IPS DF 4.7 (cell line): ENCODE measurements at regions not wholly inside any gene's neighbourhood (a gene's known extent, or its start where the extent isn't known, plus 50 kb on each side); places are given as distances from the start of the nearest gene placed in this dataset.

Experiments
- DNase-seq: peaks from one replicate; pipeline ENCODE4 v3.0.0-alpha.2; 2013; ENCODE audit warnings: low spot score; ENCODE audit errors: extremely low read depth

DNA sequence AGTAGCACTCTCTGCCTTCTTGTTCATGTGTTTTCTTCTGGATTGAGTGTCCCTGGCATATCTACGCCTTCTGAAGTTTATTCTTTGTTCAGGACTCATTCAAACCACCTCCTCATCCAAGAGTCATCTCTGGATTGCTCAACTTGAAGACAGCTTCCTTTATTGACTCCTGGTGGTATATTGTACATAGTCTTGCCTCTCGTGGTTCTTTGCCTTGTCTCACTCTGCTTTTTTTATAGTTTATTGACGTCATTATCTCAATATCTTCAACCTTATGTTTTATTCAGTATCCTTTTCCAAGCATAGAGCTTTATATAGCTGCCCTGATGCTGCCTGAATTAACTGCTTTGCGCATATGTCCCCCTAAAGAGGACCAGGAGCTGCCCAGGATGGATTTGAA is 161.7 kb downstream of the INSIG2 start:
- no peak for DNase-seq

DNA sequence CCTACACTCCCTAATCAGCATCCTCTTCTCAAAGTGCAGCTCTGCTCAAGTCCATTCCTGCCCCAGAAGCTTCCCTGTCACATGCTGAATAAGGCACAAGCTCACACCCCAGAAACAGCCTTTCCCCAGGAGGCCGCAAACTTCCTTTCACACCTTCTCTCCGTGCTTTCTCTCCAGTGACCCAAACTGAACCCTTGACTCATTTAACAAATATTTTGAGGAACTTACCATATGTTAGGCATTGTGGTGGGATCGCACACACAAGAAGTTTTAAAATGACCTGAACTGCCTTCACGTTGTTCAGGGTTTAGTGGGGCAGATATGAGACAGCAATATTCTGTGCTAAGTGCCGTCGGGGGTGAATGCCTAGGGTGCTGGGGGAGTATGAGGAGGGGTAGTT is 161.3 kb downstream of the INSIG2 start:
- no peak for DNase-seq

DNA sequence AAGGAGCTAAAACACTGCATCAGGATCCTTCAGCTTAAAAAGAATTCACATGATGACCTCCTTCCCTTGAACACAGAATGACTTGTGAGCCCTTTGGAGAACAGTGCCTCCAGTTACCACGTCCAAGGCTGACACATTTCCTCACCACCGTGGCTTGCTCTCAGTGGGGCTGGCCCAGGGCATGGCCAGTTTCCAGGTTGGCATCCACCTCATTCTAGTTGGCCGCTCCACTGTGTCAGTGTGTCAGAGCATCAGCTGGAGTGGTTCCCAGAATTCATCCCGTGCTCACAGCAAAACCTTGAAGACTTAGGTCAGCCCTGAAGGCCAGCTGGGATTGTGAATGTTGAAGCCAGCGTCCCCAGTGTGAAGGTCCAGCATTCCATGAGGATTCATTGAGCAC is 158.5 kb downstream of the INSIG2 start:
- no peak for DNase-seq

DNA sequence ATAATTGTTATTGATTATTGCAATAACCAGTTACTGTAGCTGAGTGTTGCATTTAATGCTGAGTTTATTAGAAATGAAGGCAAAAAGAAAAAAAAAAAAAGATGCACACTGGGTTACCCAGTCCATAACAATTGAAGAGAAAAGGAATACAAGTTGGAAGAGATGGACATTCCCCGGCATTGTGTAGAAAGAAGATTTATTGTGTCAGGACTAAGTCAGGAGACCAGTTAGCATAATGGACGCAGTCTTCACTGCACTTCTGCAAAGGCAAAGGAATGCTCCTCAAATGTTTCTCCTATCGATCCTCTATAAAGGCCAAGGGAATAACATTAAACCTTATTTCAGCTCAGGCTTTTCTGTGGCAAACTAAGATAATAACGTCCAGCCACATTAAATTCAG is 157.8 kb downstream of the INSIG2 start:
- DNase-seq: no peak

DNA sequence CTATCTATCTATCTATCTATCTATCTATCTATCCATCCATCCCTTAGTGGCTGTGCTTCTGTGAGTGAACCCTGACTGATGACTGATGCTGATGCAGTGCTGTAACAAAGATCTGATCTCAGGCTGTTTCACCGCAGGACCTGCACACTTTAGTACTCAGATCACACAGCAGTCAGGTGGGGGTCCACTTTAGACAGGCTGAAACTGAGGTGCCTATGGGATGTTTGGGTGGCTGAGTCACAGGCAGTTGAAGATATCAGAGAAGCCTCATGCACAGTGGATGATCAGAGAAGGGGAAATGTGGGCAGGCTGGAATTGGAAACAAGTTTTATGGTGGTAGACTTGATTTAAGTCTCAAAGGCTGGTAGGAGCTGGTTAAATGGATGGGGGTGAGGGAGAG is 156.4 kb downstream of the INSIG2 start:
- no peak for DNase-seq

DNA sequence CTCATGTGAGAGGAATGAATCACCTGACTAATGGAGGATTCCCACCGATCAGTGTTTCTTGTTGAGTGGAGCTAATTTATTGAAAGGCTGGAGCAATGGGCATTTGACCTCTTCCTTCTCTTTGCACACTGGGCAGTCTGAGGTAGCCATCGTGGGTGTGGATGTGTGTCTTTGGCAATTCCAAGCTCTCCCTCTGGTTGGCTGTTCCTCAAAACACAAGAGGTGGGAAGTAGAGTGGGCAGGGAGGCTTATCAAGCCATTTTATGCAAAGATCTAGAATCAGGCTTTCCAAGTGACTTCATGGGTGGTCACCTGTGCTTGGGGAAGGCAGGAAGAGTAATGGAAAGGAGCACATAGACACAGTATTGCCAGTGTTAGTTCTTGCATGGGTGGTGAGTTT is 154.8 kb downstream of the INSIG2 start:
- DNase-seq: no peak

DNA sequence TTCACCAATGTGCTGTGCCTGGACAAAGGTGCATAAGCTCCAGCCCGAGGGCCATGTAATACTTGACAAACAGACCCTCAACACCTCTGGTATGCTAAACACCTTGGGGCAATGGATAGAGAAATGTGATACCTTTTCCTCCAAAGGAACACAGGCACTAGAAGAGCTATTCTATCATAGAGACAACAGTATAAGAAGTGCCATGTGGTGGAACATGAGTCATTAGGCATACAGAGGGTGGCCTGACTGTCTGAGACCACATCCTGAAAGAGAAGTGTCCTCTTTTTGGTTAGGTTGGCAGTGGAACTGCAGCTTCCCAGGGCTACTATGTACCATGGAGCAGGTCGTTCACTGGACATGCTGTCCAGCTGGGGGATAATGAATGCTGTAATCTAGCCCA is 153.9 kb downstream of the INSIG2 start:
- DNase-seq: no peak

DNA sequence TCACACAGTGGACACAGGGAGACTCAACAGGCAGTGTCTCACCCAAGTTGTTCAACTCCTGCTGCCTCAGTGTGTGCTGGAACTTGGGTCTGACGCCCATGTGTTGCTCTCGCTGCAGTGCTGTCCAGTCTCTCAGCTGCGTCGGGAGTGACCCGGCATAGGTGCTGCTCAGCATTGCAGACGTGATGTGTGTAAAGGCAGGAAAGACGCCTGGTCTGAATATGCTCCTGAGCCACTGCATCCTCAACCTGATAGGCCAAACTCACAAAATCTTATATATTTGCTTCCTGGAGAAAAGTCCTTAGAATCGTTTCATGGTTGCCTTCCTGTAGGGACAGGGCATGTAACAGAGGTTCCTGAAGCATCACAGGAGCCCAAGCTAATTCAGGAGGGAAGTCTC is 152.9 kb downstream of the INSIG2 start:
- no peak for DNase-seq

DNA sequence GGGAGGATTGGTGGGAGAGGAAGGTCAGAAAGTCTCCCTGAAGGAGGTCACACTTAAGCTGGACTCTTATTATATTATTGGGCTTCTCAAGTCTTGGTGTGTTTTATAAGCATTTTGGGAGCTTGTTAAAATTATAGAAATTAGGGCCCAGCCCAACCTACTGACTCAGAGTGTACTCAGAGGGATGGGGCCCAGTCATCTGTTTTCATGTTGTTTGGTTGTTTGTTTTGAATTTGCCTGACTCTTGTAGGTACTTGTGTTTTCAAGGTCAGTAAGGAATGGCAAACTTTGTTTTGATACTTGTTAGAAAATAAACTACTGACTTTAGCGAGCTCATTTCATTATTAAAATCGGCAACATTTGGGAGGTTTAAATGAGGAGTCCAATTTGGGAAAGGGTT is 152.0 kb downstream of the INSIG2 start:
- no peak for DNase-seq

DNA sequence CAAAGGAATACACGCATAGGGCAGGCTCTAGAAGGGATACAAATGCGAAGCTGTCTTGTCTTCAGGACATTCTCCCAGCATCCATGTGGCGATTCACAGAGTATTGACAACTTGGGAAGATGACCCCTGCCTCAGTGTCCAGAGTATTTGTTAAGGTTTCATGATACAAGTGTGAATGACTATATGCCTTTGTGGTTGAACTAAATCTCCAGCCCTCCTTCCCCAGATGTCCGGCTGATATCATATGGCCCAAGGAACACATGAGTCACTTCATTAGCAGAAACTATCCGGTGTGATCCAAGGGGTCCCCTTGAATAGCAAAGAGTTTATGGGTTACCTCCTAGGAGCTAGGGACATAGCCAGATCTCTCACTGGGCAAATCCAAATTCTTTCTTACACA is 151.0 kb downstream of the INSIG2 start:
- no peak for DNase-seq

DNA sequence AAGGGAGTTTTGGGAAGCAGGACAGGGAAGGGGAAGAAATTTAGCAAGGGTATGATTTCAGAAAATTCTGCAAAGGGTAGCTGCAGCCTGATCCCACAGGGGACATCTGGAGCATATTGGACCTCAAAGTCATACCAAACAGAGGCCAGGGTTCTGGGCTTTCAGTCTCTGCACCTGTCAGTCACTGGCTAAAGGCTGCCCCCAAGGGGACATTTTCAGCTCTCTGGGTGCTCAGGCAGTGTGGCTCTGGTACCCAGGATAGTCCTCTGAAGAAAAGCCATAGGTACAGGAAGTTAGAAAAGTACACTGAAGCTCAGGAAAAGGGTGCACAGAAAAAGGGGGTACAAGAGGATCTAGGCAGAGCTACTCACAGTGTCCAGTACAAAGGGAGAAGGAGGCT is 149.2 kb downstream of the INSIG2 start:
- no peak for DNase-seq

DNA sequence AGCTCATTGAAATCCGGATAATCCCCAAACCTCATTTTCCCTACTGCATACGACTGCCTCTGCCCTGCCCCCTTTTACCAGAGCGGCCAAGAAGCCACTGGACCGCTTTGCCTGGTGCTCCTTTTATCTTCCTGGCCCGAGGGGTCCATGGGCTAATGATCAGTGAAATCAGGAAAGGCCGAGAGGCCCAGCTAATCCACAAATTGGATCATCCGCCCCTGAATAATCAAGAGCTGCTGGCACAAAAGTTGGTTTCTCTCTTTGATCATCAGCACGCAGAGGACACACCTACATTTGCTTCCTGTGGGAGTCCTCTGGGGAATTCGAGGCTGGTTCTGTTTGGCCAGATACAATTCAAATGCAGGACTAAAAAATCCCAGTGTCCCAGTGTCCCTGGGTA is 144.5 kb downstream of the INSIG2 start:
- DNase-seq: no peak

DNA sequence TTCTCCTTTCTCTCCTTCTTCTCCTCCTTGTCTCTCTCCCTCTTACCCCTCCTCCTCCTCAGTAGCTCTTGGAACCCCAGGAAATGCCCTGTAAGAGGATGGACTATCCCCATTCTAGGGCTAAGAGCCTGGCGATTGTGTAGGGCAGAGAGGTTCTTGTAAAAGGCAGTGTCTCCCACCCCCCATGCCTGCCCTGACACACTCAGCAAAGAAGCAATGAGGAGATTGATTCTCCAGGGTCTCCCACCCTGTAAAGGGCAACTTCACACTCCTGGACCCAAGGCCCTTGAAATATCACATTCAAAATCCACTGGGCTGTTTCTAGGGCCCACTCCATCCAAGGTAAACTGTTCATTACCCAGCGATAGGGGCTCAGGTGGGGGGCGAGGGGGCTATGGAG is 144.1 kb downstream of the INSIG2 start:
- no peak for DNase-seq

DNA sequence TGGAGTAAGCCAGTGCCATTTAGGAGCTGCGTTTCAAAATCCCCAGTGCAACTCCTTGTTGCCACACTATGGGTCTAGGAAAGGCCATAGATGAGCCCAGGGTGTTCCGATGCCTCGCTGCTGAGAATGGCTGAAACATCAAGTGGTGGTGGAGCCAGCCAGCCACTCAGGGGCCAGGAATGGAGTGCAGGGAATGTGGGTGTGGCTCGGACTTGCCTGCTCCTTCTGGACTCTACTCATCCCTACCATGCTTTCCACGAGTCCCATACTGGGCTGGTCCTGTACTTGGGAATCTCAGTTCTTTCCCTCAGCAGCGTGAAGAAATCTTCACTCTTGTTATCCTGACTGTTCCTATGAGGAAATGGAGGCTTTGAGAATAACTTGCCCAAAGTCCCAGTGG is 143.5 kb downstream of the INSIG2 start:
- no peak for DNase-seq

DNA sequence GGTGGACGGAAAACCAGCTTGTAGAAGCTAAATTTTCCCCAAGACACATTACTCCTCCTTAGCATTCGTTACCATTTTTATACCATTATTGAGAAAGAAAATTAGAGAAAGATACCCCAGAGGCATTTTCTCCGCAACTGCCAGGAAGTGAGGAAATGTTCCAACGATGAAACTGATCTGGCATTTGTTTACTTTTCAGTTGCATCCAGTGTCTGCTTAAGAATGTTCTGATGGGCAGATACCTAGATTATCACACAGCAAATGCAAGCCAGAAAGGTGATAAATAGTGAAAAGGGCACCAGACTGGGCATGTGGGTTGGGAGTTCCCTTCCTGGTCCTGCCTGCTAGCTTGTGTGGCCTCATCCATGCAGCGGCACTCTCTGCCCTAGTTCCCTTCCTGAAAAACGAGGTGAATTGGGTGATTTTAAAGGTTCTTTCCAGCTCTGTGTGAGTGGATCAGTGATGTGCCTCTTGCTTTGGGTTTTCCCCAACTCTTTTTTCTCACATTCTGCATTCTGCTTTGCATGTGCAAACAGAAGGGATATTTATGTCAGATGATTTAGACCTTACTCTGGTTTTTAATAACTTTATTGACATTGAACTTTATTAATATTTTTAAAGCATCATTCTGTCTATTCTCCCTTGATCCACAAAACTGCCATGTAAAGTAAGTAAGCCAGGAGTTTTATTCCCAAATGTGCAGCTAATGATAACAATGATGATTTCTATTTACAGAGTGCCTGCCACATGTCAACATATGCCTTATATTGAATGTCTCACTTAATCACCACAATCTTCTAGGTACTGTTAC is 139.6 kb downstream of the INSIG2 start:
- DNase-seq: no peak

DNA sequence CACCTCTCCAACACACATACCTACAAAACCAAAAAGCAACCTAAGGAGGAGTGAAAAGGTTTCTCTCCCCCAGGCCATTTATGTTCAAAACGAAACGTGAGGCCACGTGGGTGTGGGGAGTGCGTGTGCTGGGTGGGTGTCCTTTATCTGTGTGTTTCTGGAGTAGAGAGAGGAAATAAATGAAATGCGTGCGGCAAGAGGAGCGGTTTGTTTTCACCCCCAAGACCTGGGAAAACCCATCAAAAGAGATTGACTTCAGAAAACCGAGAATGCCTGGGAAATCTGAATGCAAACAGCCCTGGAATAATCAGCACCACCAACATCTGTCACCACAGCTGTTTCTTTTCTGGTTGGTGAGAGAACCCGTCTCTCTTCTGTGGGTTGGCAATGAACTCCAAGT is 137.4 kb downstream of the INSIG2 start:
- DNase-seq: no peak

DNA sequence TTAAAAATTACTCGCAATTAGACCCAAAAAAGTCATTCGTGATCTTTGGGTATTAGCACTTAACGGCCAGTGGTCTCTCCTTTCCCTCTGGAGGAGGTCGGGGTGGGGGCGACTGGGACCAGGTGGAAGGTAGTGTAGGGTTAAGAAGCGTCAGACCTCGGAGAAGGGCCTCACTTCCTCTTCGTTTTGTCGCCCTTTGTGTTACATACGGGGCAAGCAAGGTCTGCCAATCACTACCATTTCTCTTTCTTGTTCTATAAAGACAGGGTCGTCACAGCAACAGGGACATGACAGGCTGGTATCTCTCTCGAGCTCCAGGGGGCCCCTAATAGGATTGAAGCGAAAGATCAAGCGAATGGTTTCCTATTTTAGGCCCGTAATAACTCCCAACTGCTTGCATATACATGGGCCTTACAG is 136.6 kb downstream of the INSIG2 start:
- DNase-seq: no peak

DNA sequence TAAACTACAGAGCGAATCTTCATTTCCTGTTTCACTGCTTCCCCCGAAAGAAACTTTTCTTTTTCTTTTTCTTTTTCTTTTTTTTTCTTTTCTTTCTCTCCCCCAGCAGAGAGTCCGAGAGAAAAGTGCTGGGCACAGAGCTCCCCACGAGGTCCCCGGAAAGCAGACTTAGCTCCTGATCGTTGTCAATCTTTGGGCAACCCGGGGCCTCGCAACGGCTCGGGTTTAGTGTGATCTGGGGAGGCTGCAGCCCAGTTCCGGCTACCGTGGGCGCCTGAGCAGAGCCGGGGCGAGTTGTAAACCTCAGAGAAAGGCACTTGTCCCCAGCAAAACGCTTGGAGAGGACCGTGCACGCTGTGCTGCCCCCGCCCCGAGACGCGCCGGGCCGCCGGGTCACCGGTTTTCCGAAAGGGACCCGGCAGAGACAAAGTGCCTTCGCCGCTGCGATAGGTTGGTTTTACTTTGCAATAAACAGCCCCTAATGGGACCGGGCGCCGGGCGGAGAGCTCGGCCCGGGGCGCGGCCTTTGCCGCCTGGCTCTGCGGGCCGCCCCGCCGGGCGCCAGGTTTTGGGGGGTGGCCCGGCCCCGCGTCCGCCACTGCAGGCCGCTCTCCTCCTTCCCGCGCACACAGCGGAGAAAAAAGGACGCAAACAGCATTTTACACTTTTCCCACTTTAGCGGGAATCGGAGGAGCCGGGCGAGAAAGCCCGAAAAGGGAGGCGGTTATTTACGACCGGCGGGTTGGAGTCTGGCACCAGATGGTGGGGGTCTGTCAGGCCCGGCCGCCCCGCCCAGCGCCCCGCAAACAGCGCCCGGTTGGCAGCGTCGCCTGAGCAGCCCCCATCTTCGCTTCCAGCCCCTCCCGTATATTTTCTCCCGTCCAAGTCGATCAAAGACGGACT is 136.0 kb downstream of the INSIG2 start:
- DNase-seq: no peak

DNA sequence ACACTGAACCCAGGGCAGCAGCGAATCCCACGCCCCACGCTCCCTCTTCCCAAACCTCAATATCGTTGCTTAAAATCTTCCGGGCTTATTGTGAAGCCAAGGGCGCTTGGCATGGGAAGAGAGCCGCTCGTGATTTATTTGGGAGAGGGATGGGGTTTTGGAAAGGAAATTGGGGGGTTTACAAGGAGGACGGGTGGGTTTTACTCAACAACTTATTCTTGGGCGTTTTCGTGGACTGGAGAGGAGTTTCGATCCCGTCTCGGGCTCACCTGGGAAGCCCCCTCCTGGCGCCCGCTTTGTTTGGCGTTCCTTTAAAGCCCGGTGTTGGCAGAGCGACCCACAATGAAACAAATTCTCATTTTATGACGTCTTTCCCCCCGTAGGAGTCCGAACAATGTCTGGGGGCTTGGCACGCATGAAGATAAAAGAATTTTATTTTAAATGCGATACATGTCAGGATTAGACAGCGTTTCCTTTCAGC is 135.3 kb downstream of the INSIG2 start:
- no peak for DNase-seq

DNA sequence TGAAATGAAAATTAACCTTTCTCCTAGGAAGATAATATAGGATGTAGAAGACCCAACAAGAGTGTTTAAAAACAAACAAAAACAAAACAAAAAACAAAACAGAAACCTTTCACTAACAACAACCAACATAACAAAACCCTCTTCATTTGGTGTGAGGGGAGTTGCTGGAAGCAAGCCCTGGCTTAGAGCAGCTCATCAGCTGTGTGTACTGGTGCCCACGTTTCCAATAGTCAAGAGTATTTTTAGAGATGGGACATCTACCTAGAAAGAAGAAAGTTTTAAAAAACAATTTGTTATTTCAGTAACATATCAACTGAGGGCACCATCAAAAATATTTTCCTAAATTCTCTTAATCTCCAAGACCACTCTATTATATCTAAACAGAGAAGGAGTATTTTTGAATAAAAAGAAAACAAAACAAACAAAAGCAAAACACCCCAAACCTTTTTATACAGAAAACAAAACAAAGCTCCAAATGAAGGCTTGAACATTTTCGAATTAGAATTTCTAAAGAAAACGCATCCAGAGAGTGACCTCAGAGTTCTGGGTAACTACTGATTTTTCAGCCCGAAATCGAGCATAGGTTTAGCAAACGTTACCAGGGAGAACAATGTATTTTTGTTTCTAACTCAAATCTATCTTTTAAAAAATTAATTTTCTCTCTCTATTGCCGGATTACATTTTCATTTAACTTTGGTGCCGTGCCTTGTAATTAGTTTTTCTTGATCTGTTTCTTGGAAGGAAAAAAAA is 134.6 kb downstream of the INSIG2 start:
- no peak for DNase-seq

DNA sequence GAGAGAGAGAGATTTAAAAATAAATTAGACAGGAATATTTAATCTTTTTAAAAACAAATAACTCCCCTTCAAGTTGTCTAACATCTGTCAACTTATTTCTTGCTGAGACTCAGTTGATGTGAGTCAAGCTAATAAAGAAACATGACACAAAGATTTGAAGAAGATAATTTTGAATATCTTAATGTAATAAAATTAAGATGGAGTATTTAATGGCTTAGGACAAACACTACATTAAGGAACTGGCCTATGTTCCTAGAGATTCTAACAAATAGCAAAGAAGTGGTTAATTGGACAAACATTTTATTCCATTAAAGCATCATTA is 134.0 kb downstream of the INSIG2 start:
- DNase-seq: no peak
